Tibial nerve (tissue), 4 donors: ENCODE measurements at regions not wholly inside any gene's neighbourhood (a gene's known extent, or its start where the extent isn't known, plus 50 kb on each side); places are given as distances from the start of the nearest gene placed in this dataset.

ENCODE experiments used
- EP300 ChIP-seq, 2 donors: sonication (generic); formaldehyde crosslinking; IDR thresholded peaks; one replicate each; pipeline ENCODE4 v1.6.1; 2017; ENCODE audit warnings: antibody characterized with exemption in 2 of 2, mild to moderate bottlenecking in 1 of 2
- POLR2A ChIP-seq, 2 donors: fragments of 450-650 bp; IDR thresholded peaks; one replicate each; pipeline ENCODE4 v1.6.1; 2017; ENCODE audit warnings: antibody characterized with exemption in 2 of 2, mild to moderate bottlenecking in 2 of 2, moderate library complexity in 2 of 2
- TF ChIP-seq, protein P1 (sequence below), 5 experiments: fragments of 200-600 bp in 3 of 5; fragments of 450-650 bp in 2 of 5; sonication (generic) in 3 of 5; IDR thresholded peaks; one replicate each; pipeline ENCODE4 v1.5.1; 2016 to 2019; ENCODE audit warnings: antibody characterized with exemption in 5 of 5, mild to moderate bottlenecking in 3 of 5, moderate library complexity in 2 of 5

DNA sequence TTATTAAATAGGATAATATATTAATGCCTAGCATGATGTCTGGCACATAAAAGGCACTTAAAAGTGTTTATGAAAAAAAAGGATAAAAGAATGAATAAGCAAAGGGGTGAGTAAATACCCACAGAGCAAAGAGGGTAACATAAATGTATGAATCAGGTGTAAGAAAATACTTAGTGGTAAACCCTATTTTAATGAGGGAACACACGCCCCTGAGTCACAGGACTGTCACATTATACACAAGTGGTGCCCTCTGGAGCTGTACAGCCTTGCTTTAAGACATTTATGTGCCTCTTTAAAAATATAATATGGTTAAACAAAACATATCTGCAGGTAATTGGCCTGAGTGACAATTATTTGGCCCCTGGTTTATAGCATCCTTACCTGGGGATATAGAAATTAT lies 78.1 kb upstream of the PTBP2 start:
- TF ChIP-seq, protein P1, sequence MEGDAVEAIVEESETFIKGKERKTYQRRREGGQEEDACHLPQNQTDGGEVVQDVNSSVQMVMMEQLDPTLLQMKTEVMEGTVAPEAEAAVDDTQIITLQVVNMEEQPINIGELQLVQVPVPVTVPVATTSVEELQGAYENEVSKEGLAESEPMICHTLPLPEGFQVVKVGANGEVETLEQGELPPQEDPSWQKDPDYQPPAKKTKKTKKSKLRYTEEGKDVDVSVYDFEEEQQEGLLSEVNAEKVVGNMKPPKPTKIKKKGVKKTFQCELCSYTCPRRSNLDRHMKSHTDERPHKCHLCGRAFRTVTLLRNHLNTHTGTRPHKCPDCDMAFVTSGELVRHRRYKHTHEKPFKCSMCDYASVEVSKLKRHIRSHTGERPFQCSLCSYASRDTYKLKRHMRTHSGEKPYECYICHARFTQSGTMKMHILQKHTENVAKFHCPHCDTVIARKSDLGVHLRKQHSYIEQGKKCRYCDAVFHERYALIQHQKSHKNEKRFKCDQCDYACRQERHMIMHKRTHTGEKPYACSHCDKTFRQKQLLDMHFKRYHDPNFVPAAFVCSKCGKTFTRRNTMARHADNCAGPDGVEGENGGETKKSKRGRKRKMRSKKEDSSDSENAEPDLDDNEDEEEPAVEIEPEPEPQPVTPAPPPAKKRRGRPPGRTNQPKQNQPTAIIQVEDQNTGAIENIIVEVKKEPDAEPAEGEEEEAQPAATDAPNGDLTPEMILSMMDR (IDR thresholded peaks at IDR 0.05), result no peak
- TF ChIP-seq POLR2A (IDR thresholded peaks at IDR 0.05), result no peak
- no peak for TF ChIP-seq EP300 (IDR thresholded peaks at IDR 0.05)
